ENCODE measurements at regions not wholly inside any gene's neighbourhood (a gene's known extent, or its start where the extent isn't known, plus 50 kb on each side); places are given as distances from the start of the nearest gene placed in this dataset.

- no peaks in the 10 kb centered on the region for H3K9me3 ChIP-seq (replicated peaks in 1 of 2; ENCODE audit: control insufficient read depth in 1 of 2, insufficient read depth in 1 of 2, low read length in 2 of 2)
- H3K27ac ChIP-seq (ENCODE audit: low read depth in 1 of 2, low read length in 2 of 2): no peak overlapping the region
- intact Hi-C loops (cut with micrococcal nuclease): no loop called here
- no peak overlapping the region for H2AFZ ChIP-seq (ENCODE audit: insufficient read depth, low read depth, low read length, poor library complexity, severe bottlenecking)
- TF ChIP-seq CTCF (IDR thresholded peaks at IDR 0.05): no peak
- no peak overlapping the region for H3K9ac ChIP-seq (ENCODE audit: insufficient read depth, low read length, poor library complexity, severe bottlenecking)
- DNase-seq: no peak
- peaks cover 1 to 2% (median 1%) of the 10 kb centered on the region in 3 donors for H3K27me3 Mint-ChIP-seq (ENCODE audit: low read depth in 3 of 3)
- no peak overlapping the region for H3K4me3 ChIP-seq (replicated peaks in 1 of 3; ENCODE audit: low read depth in 2 of 3, low read length in 3 of 3)
- H3K4me1 ChIP-seq (ENCODE audit: control insufficient read depth in 1 of 2, insufficient read depth in 2 of 2, low read length in 2 of 2): peaks cover 13% of the 10 kb centered on the region in 2 donors
- no peak overlapping the region for H3K4me2 ChIP-seq (replicated peaks; ENCODE audit: extremely low read depth, low read length, poor library complexity, severe bottlenecking)
- no peaks in the 10 kb centered on the region for H3K27me3 ChIP-seq (ENCODE audit: control insufficient read depth in 2 of 2, insufficient read depth in 2 of 2, low read length in 2 of 2)
- peaks cover 14% of the 10 kb centered on the region for H3K4me1 Mint-ChIP-seq
- no peaks in the 10 kb centered on the region for H3K9me3 Mint-ChIP-seq
- H3K36me3 Mint-ChIP-seq: no peaks in the 10 kb centered on the region
- H4K20me1 ChIP-seq (ENCODE audit: insufficient read depth, low read length): no peaks in the 10 kb centered on the region
- WGBS (ENCODE audit: insufficient coverage): 100% methylated on average over 2 of the region's 7 CpGs
- H3K27ac Mint-ChIP-seq: no peak overlapping the region
- no peaks in the 10 kb centered on the region for H3K79me2 ChIP-seq (ENCODE audit: insufficient read depth, low read length)
- no peaks in the 10 kb centered on the region for H3K36me3 ChIP-seq (replicated peaks in 1 of 2; ENCODE audit: control insufficient read depth in 1 of 2, insufficient read depth in 2 of 2, low read length in 2 of 2)
- no peak overlapping the region for H3K4me3 Mint-ChIP-seq
These were observed 192.5 kb upstream of the TPRG1 start for GRCh38 chr3:188979248-188979647.

- Histone ChIP-seq H3K79me2 (ENCODE audit: insufficient read depth, low read length) (no peaks in the 10 kb centered on the region), H3K27me3 (ENCODE audit: control insufficient read depth in 2 of 2, insufficient read depth in 2 of 2, low read length in 2 of 2) (no peaks in the 10 kb centered on the region), H3K4me3 (replicated peaks in 1 of 3; ENCODE audit: low read depth in 2 of 3, low read length in 3 of 3) (no peak overlapping the region), H3K4me2 (replicated peaks; ENCODE audit: extremely low read depth, low read length, poor library complexity, severe bottlenecking) (no peak overlapping the region), H3K4me1 (ENCODE audit: control insufficient read depth in 1 of 2, insufficient read depth in 2 of 2, low read length in 2 of 2) (peaks cover 8% of the 10 kb centered on the region in 2 donors), H3K36me3 (replicated peaks in 1 of 2; ENCODE audit: control insufficient read depth in 1 of 2, insufficient read depth in 2 of 2, low read length in 2 of 2) (no peaks in the 10 kb centered on the region), H3K9ac (ENCODE audit: insufficient read depth, low read length, poor library complexity, severe bottlenecking) (no peak overlapping the region), H4K20me1 (ENCODE audit: insufficient read depth, low read length) (no peaks in the 10 kb centered on the region), H3K9me3 (replicated peaks in 1 of 2; ENCODE audit: control insufficient read depth in 1 of 2, insufficient read depth in 1 of 2, low read length in 2 of 2) (no peaks in the 10 kb centered on the region), H3K27ac (ENCODE audit: low read depth in 1 of 2, low read length in 2 of 2) (no peak overlapping the region), H2AFZ (ENCODE audit: insufficient read depth, low read depth, low read length, poor library complexity, severe bottlenecking) (no peak overlapping the region)
- no peak for DNase-seq
- Mint-ChIP-seq H3K36me3 (no peaks in the 10 kb centered on the region), H3K27me3 (ENCODE audit: low read depth in 3 of 3) (peaks cover 1 to 2% (median 1%) of the 10 kb centered on the region in 3 donors), H3K9me3 (no peaks in the 10 kb centered on the region), H3K4me1 (peaks cover 9% of the 10 kb centered on the region), H3K27ac (no peak overlapping the region), H3K4me3 (no peak overlapping the region)
- TF ChIP-seq CTCF (IDR thresholded peaks at IDR 0.05): no peak
- WGBS (ENCODE audit: insufficient coverage): 90% methylated on average over 2 of the region's 6 CpGs
- intact Hi-C loops (cut with micrococcal nuclease): no loop called here
These were observed 192.0 kb upstream of the TPRG1 start for GRCh38 chr3:188979669-188980310.

Data from CD14-positive monocyte (primary cell).